PC-9 (cell line): ENCODE measurements at regions not wholly inside any gene's neighbourhood (a gene's known extent, or its start where the extent isn't known, plus 50 kb on each side); places are given as distances from the start of the nearest gene placed in this dataset.
"Not testable (repeated sequence)": the region's sequence is repeated elsewhere in the genome, so short reads cannot be mapped to it uniquely, and the experiment has no call there.

Experiments used
- BruUV-seq: library from RNA; stranded (reverse); fragments of 400-500 nt; replicated peaks from 2 replicates; lab custom pipeline; 2021; lab: Mats Ljungman, UMichigan
- CTCF ChIA-PET: fragments of 300-600 bp; sonication (Branson Sonifier 250); formaldehyde crosslinking; loops from one replicate; lab custom pipeline; 2022; ENCODE audit warnings: antibody characterized with exemption; lab: Charles Lee
- POLR2A ChIA-PET: fragments of 300-600 bp; sonication (Branson Sonifier 250); formaldehyde crosslinking; loops from one replicate; lab custom pipeline; 2022; ENCODE audit warnings: antibody characterized with exemption; ENCODE audit not compliant: unreplicated experiment; lab: Charles Lee
- DNase-seq, 2 experiments: peaks; one replicate each; pipeline versions ENCODE4 v3.0.0 to v3.0.0-alpha.2; 2015 to 2022; ENCODE audit warnings: mixed read lengths in 1 of 2
- H2AFZ ChIP-seq: fragments of 200-600 bp; sonication (generic); 2 replicates; pipeline ENCODE4 v1.8.1; 2017; ENCODE audit warnings: antibody characterized with exemption
- H3F3A ChIP-seq: fragments of 200-600 bp; sonication (generic); 2 replicates; pipeline ENCODE4 v1.8.1; 2017; ENCODE audit warnings: antibody characterized with exemption, mild to moderate bottlenecking, low read depth; ENCODE audit not compliant: insufficient read depth
- H3K27ac ChIP-seq: fragments of 200-600 bp; sonication (generic); 2 replicates; pipeline ENCODE4 v1.6.1; 2016; ENCODE audit warnings: mixed run types
- H3K27me3 ChIP-seq: fragments of 200-600 bp; sonication (generic); 2 replicates; pipeline ENCODE4 v1.6.1; 2016; ENCODE audit warnings: low read depth, mixed run types; ENCODE audit not compliant: insufficient read depth
- H3K36me3 ChIP-seq: fragments of 200-600 bp; sonication (generic); 2 replicates; pipeline ENCODE4 v1.6.1; 2016; ENCODE audit warnings: low read depth, mixed run types
- H3K4me1 ChIP-seq: fragments of 200-600 bp; sonication (generic); replicated peaks from 2 replicates; pipeline ENCODE4 v1.6.1; 2016; ENCODE audit warnings: mixed run types; ENCODE audit not compliant: insufficient read depth
- H3K4me2 ChIP-seq: fragments of 200-600 bp; sonication (generic); 2 replicates; pipeline ENCODE4 v1.6.1; 2017; ENCODE audit warnings: mixed run types
- H3K4me3 ChIP-seq: fragments of 200-600 bp; sonication (generic); 2 replicates; pipeline ENCODE4 v1.6.1; 2016; ENCODE audit warnings: mixed run types
- H3K79me2 ChIP-seq: fragments of 200-600 bp; sonication (generic); 2 replicates; pipeline ENCODE4 v1.6.1; 2017; ENCODE audit warnings: low read depth, mixed run types
- H3K9me2 ChIP-seq: fragments of 200-600 bp; sonication (generic); 2 replicates; pipeline ENCODE4 v1.8.1; 2017; ENCODE audit warnings: mild to moderate bottlenecking; ENCODE audit not compliant: insufficient read depth
- H3K9me3 ChIP-seq: fragments of 200-600 bp; sonication (generic); 2 replicates; pipeline ENCODE4 v1.8.1; 2016; ENCODE audit warnings: low read depth; ENCODE audit not compliant: insufficient read depth
- H4K20me1 ChIP-seq: fragments of 200-600 bp; sonication (generic); 2 replicates; pipeline ENCODE4 v1.8.1; 2017; ENCODE audit not compliant: insufficient read depth
- EZH2 ChIP-seq: fragments of 200-600 bp; sonication (generic); IDR thresholded peaks from 2 replicates; pipeline ENCODE4 v1.8.0; 2017; ENCODE audit warnings: antibody characterized with exemption, low read depth
- intact Hi-C: fragments of 100-400 bp; cut with micrococcal nuclease; formaldehyde crosslinking; loops from one replicate; pipeline ENCODE4 v1.10.0; 2022; ENCODE audit not compliant: unreplicated experiment
- TF ChIP-seq, protein P1 (sequence below): fragments of 200-600 bp; sonication (generic); conservative IDR thresholded peaks from 2 replicates; pipeline ENCODE4 v1.6.1; 2017; ENCODE audit warnings: mixed run types, antibody characterized with exemption, mild to moderate bottlenecking, moderate library complexity

DNA sequence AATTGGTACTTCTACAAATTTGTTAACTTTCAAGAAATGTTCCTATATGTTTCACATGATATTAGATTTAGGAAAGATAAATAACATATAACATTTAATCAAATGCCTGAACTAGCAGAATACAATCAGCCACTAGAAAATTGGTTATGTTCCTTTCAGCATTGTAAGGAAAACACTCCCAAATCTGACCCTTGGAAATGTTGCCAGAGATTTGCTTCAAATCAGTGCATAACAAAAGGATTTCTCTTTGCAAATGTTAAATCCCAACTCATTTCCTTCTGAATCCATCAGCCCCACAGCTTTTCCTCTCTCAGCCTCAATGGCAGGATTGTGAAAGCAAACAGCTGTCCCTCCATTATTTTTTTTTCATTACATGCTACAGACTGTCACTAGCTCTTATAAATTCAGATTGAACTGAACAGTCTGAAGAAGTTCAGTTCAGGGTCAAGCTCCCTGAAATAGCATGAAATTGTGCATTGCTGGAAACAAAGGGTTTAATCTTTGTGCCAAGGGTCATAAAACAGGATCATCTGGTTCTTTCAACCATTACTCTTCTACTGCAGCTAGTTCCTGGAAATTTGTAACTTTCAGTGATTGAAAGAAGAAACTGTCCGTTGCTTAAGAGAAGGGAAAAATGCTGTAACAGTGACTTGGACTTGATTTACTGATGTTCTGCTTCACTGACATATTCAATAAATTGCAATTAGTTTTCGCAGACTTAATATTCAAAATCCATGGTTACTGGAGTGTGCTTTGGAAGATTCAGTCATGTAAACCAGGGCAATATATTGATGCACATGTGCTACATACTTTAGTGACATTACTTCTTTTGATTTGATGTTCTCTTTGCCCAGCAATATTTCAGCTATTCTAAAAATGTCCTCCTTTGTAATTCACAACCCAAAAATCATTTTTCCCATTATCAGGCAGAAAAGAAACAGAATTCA is 246.4 kb downstream of the RPL10L start:
- BruUV-seq: no TSS peak
- ChIA-PET POLR2A (no interaction called here), CTCF (no interaction called here)

DNA sequence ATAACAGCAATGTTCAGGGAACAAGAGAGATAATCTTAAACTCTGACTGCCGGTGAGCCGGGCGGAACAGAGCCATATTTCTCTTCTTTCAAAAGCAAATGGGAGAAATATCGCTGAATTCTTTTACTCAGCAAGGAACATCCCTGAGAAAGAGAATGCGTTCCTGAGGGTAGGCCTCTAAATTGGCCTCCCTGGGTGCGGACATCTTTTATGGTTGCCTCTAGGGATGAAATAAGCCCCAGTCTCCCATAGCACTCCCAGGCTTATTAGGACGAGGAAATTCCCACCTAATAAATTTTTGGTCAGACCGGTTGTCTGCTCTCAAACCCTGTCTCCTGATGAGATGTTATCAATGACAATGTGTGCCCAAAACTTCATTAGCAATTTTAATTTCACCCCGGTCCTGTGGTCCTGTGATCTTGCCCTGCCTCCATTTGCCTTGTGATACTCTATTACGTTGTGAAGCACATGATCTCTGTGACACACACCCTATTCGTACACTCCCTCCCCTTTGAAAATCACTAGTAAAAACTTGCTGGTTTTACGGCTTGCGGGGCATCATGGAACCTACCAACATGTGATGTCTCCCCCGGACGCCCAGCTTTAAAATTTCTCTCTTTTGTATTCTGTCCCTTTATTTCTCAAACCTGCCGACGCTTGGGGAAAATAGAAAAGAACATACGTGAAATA is 249.4 kb downstream of the RPL10L start:
- POLR2A ChIA-PET, H3K79me2 ChIP-seq, H3K4me2 ChIP-seq, H3K27me3 ChIP-seq, H3K4me3 ChIP-seq, H3F3A ChIP-seq, intact Hi-C loops, H3K9me2 ChIP-seq, BruUV-seq, H4K20me1 ChIP-seq, H3K9me3 ChIP-seq, H3K27ac ChIP-seq, H3K36me3 ChIP-seq, DNase-seq, H2AFZ ChIP-seq, CTCF ChIA-PET: not testable (repeated sequence)
- H3K4me1 ChIP-seq: peaks cover 26% of the 10 kb centered on the region

More for the DNA sequence above, 246.4 kb downstream of the RPL10L start:
- Histone ChIP-seq H3K36me3 (no peaks in the 10 kb centered on the region), H3K9me2 (no peaks in the 10 kb centered on the region), H3F3A (no peaks in the 10 kb centered on the region), H3K9me3 (no peaks in the 10 kb centered on the region), H4K20me1 (no peaks in the 10 kb centered on the region), H2AFZ (peak overlapping the region; percentile 22; the same call in 1 of the 2 replicates), H3K4me3 (peak overlapping the region; percentile 0; the same call in 1 of the 2 replicates), H3K79me2 (no peaks in the 10 kb centered on the region), H3K4me2 (peak overlapping the region; percentile 48), H3K27me3 (no peaks in the 10 kb centered on the region), H3K4me1 (peaks cover 26% of the 10 kb centered on the region), H3K27ac (peak overlapping the region; percentile 45)
- no peak for TF ChIP-seq EZH2
- TF ChIP-seq, protein P1, sequence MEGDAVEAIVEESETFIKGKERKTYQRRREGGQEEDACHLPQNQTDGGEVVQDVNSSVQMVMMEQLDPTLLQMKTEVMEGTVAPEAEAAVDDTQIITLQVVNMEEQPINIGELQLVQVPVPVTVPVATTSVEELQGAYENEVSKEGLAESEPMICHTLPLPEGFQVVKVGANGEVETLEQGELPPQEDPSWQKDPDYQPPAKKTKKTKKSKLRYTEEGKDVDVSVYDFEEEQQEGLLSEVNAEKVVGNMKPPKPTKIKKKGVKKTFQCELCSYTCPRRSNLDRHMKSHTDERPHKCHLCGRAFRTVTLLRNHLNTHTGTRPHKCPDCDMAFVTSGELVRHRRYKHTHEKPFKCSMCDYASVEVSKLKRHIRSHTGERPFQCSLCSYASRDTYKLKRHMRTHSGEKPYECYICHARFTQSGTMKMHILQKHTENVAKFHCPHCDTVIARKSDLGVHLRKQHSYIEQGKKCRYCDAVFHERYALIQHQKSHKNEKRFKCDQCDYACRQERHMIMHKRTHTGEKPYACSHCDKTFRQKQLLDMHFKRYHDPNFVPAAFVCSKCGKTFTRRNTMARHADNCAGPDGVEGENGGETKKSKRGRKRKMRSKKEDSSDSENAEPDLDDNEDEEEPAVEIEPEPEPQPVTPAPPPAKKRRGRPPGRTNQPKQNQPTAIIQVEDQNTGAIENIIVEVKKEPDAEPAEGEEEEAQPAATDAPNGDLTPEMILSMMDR: no peak
- intact Hi-C loops: no loop called here
- peak; percentile 3 to 71 for DNase-seq

GRCh38 chr14:46401066-46401465 is 250.5 kb downstream of the RPL10L start:
- no peaks in the 10 kb centered on the region for H3K36me3 ChIP-seq
- H3K9me2 ChIP-seq: no peaks in the 10 kb centered on the region
- no peaks in the 10 kb centered on the region for H3K9me3 ChIP-seq
- H3K4me2 ChIP-seq: no peak overlapping the region
- H4K20me1 ChIP-seq: no peaks in the 10 kb centered on the region
- TF ChIP-seq, protein P1: no peak
- TF ChIP-seq EZH2: no peak
- no peak for DNase-seq
- H3K27ac ChIP-seq: no peak overlapping the region
- no peaks in the 10 kb centered on the region for H3F3A ChIP-seq
- H3K4me1 ChIP-seq: peaks cover 20% of the 10 kb centered on the region
- intact Hi-C loops: no loop called here
- BruUV-seq: no TSS peak
- H2AFZ ChIP-seq: no peak overlapping the region
- CTCF ChIA-PET: no interaction called here
- no peak overlapping the region for H3K4me3 ChIP-seq
- no peaks in the 10 kb centered on the region for H3K27me3 ChIP-seq
- no peaks in the 10 kb centered on the region for H3K79me2 ChIP-seq
- POLR2A ChIA-PET: no interaction called here
